ENCODE measurements at regions not wholly inside any gene's neighbourhood (a gene's known extent, or its start where the extent isn't known, plus 50 kb on each side); places are given as distances from the start of the nearest gene placed in this dataset.
"Not testable (repeated sequence)": the region's sequence is repeated elsewhere in the genome, so short reads cannot be mapped to it uniquely, and the experiment has no call there.

DNA sequence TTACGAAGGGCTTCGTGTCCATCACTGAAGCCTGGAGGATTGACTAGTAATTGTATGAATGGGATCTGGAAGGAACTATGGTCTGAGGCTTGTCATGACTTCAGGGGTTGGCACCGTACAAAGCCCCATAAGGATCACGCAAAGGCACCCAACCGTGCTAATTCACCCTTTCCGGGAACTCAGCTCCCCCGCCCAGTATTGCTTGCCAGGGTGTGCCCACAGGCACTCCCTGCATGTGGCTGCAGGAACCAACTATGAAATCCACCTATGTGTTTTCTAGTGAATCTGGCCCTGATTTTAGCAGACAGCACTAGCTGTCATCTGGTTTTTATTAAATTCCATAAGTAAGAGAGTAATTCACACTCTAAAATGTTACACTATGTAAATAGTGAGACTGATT lies 139.2 kb downstream of the TM2D1 start:
- WGBS, 3 donors: 81 to 90% (median 90%) methylated on average over 7 of the region's 7 CpGs

DNA sequence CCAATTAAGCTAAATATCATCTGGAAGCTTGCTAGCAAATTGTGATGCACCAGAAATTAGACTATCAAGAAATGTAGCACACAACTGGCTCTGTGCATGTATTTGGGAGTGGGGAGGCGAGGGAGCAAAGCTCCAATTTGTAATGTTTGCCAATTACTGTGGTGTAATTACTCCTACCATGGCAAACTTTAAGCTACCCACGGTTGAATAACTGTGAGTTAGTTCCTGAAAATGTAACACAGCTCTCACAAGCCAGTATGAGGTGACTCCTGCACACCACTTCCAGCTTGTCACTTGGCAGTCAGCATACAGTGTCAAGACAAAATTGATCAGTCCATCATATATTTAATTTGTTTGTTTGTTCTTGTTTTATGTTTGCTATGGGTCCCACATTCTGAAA lies 141.2 kb downstream of the TM2D1 start:
- WGBS, 3 donors: 75 to 83% (median 76%) methylated on average over 2 of the region's 2 CpGs
- no peak overlapping the region for H3K27ac ChIP-seq (ENCODE audit: low read depth, low read length)

More for the DNA sequence above, 139.2 kb downstream of the TM2D1 start:
- no peak overlapping the region for H3K27ac ChIP-seq (ENCODE audit: low read depth, low read length)

DNA sequence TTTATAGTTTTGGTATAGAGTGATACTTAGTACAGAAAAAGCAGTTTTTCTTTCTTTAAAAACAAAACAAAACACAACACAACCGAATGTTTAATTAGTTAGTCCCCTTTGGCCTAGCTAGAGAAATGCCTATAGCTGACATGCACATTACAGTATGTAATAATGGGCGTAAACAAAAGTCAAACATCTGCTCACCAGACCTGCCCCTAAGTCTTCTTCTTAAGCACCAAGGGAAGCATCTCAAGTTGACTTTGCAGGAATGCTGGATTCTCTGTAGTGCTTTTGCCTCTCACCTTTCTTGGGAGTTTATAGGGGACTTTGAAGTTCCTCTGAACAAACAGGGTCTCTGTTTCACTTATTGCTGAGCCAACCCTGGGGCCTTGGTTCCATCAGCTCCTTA lies 143.7 kb downstream of the TM2D1 start:
- no peak overlapping the region for H3K27ac ChIP-seq (ENCODE audit: low read depth, low read length)
- 84 to 88% (median 84%) methylated on average over 2 of the region's 2 CpGs for WGBS, 3 donors

DNA sequence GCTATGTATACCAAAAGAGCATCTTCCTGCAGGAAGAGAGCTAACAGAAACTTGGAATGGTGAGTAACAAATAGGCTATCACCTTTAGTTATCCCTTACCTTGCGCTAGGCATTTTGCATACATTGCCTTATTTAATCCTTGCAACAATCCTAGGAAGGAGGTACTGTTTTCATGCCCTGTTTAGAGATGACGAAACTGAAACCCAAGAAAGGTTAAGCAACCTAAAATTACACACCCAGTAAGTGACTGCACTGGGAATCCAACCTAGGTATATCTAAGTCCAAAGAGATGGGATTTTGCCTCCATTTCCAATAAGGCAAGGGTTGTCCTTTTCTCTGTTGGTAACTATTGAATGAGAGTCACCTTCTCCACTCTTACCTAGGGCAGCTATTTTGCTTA lies 144.5 kb downstream of the TM2D1 start:
- no peak overlapping the region for H3K27ac ChIP-seq (ENCODE audit: low read depth, low read length)
- WGBS, 3 donors: 79 to 95% (median 87%) methylated on average over 2 of the region's 2 CpGs

DNA sequence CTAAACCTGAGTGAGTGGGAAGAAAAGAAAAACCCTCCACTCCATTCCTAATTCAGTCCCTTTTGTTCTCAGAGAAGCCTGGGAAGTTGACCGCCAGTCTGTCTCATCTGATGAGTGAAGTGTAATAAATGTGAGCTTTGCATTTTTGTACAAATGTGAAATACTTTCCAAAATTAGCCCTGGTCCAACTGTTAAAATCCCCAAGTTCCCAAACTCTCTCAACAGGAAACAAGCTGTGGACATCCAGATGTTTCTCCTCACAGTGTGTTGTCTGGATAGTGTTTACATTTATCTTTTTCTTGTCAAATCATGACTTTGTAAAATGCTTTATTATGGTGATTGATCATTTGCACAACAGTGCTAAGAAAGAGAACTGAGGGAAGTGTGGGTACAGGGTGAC lies 145.1 kb downstream of the TM2D1 start:
- H3K27ac ChIP-seq (ENCODE audit: low read depth, low read length): no peak overlapping the region
- WGBS, 3 donors: 79 to 85% (median 81%) methylated on average over 1 of the region's 1 CpG

DNA sequence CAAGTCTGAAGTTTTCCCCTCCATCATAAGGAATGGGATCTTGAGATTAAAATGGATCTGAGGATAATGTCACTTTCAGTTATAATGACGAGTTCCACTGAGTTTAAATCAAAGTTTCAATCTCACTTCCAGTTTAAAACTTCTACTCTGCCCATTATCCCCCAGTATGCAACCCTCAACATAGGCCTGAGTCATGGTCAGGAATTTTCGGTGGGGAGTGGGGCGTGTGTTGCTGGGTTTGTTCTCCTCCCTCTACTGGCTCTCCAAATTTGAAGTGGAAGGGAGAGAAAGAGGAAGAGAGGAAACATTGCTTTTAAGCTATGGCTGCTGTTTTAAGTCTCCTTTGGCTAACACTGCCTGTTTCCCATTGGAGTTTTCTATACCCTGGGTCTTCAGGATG lies 152.9 kb downstream of the TM2D1 start:
- H3K27ac ChIP-seq (ENCODE audit: low read depth, low read length): no peak overlapping the region
- 72 to 80% (median 80%) methylated on average over 3 of the region's 3 CpGs for WGBS, 3 donors

DNA sequence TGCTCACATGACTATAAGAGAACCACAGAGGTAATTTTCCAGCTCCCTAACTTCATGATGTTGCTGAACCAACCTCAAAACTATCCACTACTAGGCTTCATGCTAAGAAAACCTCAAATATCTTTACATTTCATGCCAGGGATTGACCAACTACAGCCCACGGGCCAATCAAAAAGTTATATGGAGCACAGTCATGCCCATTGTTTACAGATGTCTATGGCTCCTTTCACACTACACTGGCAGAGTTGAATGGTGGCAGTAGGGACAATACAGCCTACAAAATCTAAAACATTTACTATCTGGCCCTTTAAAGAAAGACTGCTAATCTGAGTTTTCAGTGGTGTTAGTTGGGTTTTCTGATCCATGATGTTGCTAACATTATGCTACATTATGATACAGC lies 154.8 kb downstream of the TM2D1 start:
- WGBS, 3 donors: 81 to 94% (median 93%) methylated on average over 1 of the region's 1 CpG
- H3K27ac ChIP-seq (ENCODE audit: low read depth, low read length): no peak overlapping the region

DNA sequence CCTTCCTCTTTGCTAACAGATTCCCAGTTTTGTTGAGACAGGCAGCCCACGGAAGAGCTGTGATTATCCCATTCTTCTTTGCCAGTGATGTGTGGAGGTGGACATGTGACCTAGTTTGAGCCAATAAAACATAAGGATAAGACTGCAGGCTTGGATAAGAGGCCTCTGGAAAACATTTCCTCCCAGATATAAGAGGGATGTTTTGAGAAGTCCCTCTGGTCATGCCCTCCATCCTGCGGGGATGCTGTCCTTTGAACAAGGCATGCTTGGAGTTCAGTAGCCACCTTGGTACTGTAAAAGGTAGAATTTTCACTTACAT lies 155.7 kb downstream of the TM2D1 start:
- WGBS, 3 donors: 65 to 74% (median 69%) methylated on average over 2 of the region's 2 CpGs
- H3K27ac ChIP-seq (ENCODE audit: low read depth, low read length): no peak overlapping the region

DNA sequence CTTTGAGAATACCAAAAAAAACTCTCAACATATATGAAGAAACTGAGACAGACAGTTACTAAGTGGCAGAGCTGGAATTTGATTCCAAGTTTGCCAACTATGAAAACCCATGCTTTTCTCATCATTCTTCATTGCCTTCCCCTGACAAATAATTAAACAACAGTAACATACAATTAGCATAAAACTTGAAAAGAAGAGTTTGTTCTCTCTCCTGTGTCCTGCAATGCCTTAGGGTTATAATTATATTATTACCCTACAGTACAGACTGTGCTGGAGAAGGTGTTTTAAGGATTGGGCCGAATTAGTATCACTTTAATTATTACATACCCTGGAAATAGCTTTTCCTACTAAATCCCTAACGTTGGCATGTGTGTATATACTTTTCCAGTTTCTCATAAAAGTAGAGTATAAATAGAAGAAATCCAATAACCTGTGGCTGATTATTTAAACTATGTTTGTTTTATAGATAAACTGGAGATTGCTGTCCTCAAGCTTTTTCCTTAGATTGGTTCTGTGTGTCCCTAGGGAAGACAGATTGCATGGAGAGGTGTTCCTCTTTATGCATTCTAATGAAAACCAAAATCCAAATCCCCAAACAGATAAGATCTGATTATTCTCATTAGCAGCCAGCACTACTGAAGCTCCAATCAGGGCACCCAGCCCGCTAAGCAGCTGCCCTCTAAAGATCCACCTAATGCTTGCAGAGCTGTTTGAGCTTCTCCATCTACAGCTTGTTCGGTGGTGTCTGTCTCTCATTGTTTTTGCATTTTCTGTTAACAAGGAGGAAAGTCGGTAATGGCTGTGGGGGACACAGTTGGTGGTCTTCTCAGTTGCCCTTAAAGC lies 156.3 kb downstream of the TM2D1 start:
- WGBS, 3 donors: 60 to 79% (median 76%) methylated on average over 5 of the region's 5 CpGs
- no peak overlapping the region for H3K27ac ChIP-seq (ENCODE audit: low read depth, low read length)

DNA sequence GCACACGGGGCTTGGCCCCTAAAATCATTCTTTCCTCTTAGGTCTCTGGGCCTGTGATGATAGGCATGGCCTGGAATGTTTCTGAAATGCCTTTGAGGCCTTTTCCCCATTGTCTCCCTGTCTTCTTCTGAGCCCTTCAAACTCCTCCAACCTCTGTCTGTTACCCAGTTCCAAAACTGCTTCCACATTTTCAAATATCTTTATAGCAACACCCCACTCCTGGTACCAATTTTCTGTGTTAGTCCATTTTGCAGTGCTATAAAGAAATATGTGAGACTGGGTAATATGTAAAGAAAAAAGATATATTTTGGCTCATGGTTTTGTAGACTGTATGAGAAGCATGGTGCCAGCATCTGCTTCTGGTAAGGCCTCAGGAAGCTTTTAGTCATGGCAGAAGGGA lies 158.8 kb downstream of the TM2D1 start:
- no peak overlapping the region for H3K27ac ChIP-seq (ENCODE audit: low read depth, low read length)
- whole genome bisulfite sequencing, 3 donors: 88 to 100% (median 92%) methylated on average over 1 of the region's 1 CpG

DNA sequence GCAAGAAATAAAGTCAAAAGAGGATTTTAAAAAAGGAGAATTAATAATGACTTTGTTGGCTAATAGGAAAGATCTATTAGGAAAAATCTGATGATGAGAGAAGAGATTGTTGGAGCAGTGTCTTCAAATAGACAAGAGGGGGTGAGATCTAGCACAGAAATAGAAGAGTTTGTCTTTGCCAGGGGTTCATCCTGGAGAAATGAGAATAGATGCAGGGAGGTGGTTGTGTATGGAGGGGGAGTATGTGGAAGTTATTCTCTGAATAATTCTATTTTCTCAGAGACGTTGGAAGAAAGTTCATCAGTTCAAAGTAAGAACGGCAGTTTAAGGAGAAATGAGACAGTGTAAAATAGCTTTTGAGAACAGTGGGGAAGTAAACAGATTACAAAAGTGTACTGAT lies 161.3 kb downstream of the TM2D1 start:
- WGBS, 3 donors: 71 to 75% (median 75%) methylated on average over 2 of the region's 2 CpGs
- H3K27ac ChIP-seq (ENCODE audit: low read depth, low read length): no peak overlapping the region

DNA sequence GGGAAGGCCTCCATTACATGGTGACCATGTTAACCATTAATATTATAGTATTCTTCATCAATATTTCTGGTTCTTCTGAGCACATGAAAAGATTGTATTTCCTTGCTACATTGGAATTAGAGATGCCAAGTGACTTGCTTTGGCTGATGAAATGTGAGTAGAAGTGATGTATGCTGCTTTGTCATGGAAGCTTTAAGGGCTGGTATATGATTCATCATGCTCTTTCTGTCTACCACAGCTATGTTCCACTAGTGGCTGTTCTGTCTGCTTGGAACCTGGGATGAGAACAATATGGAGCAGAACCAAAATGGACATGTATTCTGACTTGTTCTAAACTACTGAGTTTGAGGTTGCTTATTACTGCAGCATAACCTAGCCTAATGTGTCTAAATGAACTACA lies 163.3 kb downstream of the TM2D1 start:
- H3K27ac ChIP-seq (ENCODE audit: low read depth, low read length): no peak overlapping the region

DNA sequence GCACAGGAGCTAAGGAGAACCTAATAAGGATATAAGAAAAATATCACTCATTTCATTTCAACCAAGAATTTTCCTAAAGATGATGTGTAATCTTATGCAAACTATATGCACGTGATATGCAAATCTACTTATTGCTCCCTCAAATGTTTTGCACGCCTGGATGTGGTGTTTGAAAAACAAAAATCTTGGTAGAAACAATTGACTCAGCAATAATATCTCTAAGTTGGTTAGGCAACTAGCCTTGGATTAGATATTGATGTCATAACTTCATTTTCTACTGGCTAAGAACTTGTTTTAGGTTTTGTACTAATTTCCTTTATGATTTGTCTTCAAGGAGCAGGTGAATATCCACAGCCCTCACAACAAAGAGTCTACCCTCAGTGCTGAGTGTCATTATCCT lies 164.6 kb downstream of the TM2D1 start:
- H3K27ac ChIP-seq (ENCODE audit: low read depth, low read length): no peak overlapping the region
- 79 to 91% (median 88%) methylated on average over 2 of the region's 2 CpGs for WGBS, 3 donors

DNA sequence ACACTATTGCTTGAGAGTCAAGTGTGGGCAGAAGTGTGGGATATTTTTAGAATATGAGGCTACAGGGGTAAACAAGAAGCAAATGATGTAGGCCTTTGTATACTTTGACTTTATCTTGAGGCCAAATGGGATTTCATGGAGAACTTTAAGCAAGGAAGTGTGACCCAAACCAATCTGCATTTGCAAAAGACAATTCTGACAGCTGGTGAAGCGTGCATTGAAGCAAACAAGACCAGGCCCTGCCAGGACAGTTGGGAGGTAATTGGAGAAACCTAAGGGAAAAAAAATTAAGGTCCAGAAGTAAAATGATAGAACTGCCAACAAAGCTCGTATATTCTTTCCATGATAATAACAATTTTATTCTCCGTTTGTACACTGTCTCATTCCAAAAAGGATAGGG lies 168.3 kb downstream of the TM2D1 start:
- no peak overlapping the region for H3K27ac ChIP-seq (ENCODE audit: low read depth, low read length)
- 84 to 93% (median 89%) methylated on average over 3 of the region's 3 CpGs for WGBS, 3 donors

DNA sequence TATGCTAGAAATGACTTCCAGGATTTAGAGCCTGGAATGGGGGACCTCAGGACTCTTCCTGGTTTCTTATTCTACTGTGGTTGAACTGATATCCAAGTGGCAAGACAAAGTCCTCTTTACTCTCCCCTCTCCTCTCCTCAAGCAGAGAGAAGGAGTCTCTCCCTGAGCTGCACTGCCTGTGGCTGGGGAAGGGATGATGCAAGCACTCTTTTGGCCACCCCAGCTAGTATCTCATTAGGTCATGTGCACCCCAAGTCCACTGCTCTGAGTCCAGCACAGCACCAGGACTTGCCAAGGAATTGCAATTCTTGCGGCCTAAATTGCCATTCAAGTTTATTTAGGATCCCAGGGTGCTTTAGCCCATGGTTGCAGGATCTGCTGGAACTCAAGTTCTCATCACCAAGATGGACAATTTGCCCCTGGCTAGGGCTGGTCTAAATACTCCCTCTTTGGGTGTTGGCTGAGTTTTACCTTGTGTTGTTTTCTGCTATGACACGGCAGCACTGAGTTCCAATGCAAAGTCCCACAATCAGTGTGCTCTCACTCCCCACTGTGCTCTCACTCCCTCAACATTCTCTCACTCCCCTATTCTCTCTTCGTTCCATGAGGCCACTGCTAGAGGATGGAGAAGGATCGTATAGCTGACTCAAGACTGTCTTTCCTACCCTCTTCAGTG lies 172.2 kb downstream of the TM2D1 start:
- H3K27ac ChIP-seq (ENCODE audit: low read depth, low read length): no peak overlapping the region
- WGBS, 3 donors: 90 to 93% (median 90%) methylated on average over 4 of the region's 4 CpGs

DNA sequence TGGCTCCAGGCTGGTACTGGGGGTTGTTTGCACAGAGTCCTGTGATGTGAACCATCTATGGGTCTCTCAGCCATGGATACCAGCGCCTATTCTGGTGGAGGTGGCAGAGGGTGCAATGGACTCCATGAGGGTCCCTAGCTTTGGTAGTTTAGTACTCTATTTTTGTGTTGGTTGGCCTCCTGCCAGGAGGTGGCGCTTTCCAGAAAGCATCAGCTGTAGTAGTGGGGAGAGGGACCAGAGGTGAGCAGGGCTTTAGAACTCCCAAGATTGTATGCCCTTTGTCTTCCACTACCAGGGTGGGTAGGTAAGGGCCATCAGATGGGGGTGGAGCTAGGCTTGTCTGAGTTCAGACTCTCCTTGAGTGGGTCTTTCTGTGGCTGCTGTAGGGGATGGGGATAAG lies 177.6 kb downstream of the TM2D1 start:
- 80 to 95% (median 89%) methylated on average over 2 of the region's 2 CpGs for WGBS, 3 donors
- not testable (repeated sequence) for H3K27ac ChIP-seq (ENCODE audit: low read depth, low read length)

DNA sequence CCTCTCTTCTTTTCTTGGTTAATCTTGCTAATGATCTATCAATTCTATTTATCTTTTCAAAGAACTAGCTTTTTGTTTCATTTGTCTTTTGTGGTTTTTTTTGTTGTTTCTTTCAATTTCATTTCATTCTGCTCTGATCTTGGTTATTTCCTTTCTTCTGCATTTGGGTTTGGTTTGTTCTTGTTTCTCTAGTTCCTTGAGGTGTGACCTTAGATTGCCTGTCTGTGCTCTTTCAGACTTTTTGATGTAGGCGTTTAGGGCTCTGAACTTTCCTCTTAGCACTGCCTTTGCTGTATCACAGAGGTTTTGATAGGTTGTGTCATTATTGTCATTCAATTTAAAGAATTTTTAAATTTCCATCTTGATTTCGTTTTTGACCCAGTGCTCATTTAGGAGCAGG lies 180.1 kb downstream of the TM2D1 start:
- WGBS, 3 donors: 53 to 76% (median 75%) methylated on average over 2 of the region's 2 CpGs
- H3K27ac ChIP-seq (ENCODE audit: low read depth, low read length): not testable (repeated sequence)

DNA sequence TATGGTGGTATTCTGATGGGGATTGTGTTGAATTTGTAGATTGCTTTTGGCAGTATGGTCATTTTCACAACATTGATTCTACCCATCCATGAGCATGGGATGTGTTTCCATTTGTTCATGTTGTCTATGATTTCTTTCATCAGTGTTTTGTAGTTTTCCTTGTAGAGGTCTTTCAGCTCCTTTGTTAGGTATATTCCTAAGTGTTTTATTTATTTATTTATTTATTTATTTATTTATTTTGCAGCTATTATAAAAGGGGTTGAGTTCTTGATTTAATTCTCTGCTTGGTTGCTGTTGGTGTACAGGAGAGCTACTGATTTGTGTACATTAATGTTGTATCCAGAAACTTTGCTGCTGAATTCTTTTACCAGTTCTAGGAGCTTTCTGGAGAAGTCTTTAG lies 181.4 kb downstream of the TM2D1 start:
- H3K27ac ChIP-seq (ENCODE audit: low read depth, low read length): not testable (repeated sequence)

DNA sequence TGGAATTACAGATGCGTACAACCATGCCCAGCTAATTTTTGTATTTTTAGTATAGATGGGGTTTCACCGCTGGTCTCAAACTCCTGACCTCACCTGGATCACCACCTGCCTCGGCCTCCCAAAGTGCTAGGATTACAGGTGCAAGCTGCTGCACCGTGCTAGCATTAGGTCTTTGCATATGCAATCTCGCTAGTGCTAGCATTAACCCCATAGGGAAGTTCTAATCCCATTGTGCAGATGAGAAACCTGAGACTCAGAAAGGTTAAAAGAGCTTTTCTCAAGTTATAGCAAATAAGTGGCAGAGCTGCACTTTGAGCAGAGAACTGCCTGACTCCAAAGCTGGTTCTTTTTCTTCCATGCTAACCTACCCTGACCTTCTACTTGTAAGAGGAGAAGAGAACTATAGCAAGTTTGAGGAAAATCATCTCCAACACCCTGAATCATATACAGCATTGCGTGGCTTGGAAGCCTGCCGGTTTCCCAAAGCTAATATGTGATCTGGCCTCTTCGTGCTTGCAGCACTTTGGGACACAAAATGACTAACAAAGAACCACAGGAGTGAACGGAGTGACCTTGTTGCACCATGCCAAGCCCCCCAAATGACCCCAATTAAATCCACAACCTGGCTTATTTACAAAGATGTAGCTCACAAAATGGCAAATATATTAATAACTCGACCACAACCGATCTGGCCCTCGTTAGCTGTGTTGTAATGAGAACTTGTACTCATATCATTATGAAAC lies 185.1 kb downstream of the TM2D1 start:
- H3K27ac ChIP-seq (ENCODE audit: low read depth, low read length): no peak overlapping the region
- 85 to 87% (median 86%) methylated on average over 12 of the region's 12 CpGs for WGBS, 3 donors

DNA sequence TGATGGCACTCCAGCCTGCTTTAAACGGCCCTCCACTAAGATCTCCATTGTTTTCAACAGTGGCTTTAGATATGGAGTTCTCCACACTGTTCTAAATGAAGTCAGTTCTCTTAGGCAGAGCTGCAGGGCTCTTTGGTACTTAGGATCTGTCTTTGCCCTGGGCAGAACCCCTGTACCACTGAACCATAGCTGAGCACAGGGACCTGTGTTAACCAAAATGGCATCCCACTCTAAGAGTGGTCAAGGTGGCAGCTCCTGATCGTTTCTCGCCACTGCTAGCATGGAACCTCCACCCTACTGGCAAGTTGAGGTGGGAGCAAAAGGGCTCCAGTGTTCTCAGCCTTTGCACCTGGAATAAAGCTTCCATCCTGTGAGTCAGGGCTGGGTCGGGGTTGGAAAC lies 186.7 kb downstream of the TM2D1 start:
- 83 to 92% (median 88%) methylated on average over 4 of the region's 4 CpGs for whole genome bisulfite sequencing, 3 donors
- H3K27ac ChIP-seq (ENCODE audit: low read depth, low read length): no peak overlapping the region
